Astrocyte (in vitro differentiated cells and primary cell): ENCODE measurements at regions not wholly inside any gene's neighbourhood (a gene's known extent, or its start where the extent isn't known, plus 50 kb on each side); places are given as distances from the start of the nearest gene placed in this dataset.

Experiments used
- EZH2 ChIP-seq: IDR thresholded peaks from 2 replicates; pipeline ENCODE4 v1.6.1; 2012; ENCODE audit warnings: mild to moderate bottlenecking, low read length, inconsistent platforms; ENCODE audit not compliant: insufficient read depth
- TF ChIP-seq, protein P1 (sequence below): IDR thresholded peaks from 2 replicates; pipeline ENCODE4 v1.5.1; 2011; ENCODE audit warnings: low read depth, mild to moderate bottlenecking, inconsistent platforms, low read length, moderate library complexity; ENCODE audit not compliant: insufficient read depth

GRCh38 chr10:78436222-78436573 is 402.5 kb downstream of the RPS24 start:
- TF ChIP-seq, protein P1, sequence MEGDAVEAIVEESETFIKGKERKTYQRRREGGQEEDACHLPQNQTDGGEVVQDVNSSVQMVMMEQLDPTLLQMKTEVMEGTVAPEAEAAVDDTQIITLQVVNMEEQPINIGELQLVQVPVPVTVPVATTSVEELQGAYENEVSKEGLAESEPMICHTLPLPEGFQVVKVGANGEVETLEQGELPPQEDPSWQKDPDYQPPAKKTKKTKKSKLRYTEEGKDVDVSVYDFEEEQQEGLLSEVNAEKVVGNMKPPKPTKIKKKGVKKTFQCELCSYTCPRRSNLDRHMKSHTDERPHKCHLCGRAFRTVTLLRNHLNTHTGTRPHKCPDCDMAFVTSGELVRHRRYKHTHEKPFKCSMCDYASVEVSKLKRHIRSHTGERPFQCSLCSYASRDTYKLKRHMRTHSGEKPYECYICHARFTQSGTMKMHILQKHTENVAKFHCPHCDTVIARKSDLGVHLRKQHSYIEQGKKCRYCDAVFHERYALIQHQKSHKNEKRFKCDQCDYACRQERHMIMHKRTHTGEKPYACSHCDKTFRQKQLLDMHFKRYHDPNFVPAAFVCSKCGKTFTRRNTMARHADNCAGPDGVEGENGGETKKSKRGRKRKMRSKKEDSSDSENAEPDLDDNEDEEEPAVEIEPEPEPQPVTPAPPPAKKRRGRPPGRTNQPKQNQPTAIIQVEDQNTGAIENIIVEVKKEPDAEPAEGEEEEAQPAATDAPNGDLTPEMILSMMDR = no peak
- TF ChIP-seq EZH2 = no peak
